AG04450 (cell line): ENCODE measurements at regions not wholly inside any gene's neighbourhood (a gene's known extent, or its start where the extent isn't known, plus 50 kb on each side); places are given as distances from the start of the nearest gene placed in this dataset.

Experiments
- CTCF ChIA-PET: fragments of 300-600, 350-600 bp; formaldehyde crosslinking; extraction: SDS; loops from one replicate; lab custom pipeline; 2022; ENCODE audit warnings: antibody characterized with exemption, inconsistent platforms; lab: Charles Lee
- POLR2A ChIA-PET: fragments of 350-600 bp; formaldehyde crosslinking; extraction: SDS; loops from one replicate; lab custom pipeline; 2021; ENCODE audit warnings: antibody characterized with exemption, inconsistent platforms; lab: Yijun Ruan, JAX
- DNase-seq: peaks from one replicate; pipeline ENCODE4 v3.0.0-alpha.2; 2011; ENCODE audit warnings: low read depth, low spot score
- H3K27ac ChIP-seq: one replicate; pipeline ENCODE4 v1.5.1; 2012; ENCODE audit warnings: low read depth, low read length, control low read depth
- H3K27me3 ChIP-seq: one replicate; pipeline ENCODE4 v1.6.0; 2012; ENCODE audit warnings: low read length; ENCODE audit not compliant: control insufficient read depth, insufficient read depth
- H3K4me3 ChIP-seq: 2 replicates; pipeline ENCODE4 v1.5.1; 2011; ENCODE audit warnings: mild to moderate bottlenecking, low read depth, low read length, control low read depth
- H3K9me3 ChIP-seq: 2 replicates; pipeline ENCODE4 v1.5.1; 2012; ENCODE audit warnings: low read length; ENCODE audit not compliant: control insufficient read depth, insufficient read depth
- CTCF ChIP-seq: IDR thresholded peaks from 2 replicates; pipeline ENCODE4 v1.5.1; 2011; ENCODE audit warnings: low read depth, low read length, control low read depth, inconsistent platforms

GRCh38 chr4:24396988-24397387, 187.4 kb downstream of the DHX15 start:
- no peak for DNase-seq
- H3K27me3 ChIP-seq, result no peaks in the 10 kb centered on the region
- ChIA-PET CTCF (no interaction called here), POLR2A (no interaction called here)
- TF ChIP-seq CTCF, result no peak
- H3K9me3 ChIP-seq, result no peaks in the 10 kb centered on the region
- no peak overlapping the region for H3K4me3 ChIP-seq
- no peak overlapping the region for H3K27ac ChIP-seq

GRCh38 chr4:24395937-24396336, 188.4 kb downstream of the DHX15 start:
- no peak overlapping the region for H3K4me3 ChIP-seq
- H3K9me3 ChIP-seq, result no peaks in the 10 kb centered on the region
- H3K27me3 ChIP-seq, result no peaks in the 10 kb centered on the region
- CTCF ChIA-PET, result interaction anchor here (2.8 kb wide), 1 partner anchor 22 kb away, joined by 9 read pairs; no protein-coding TSS in a partner anchor
- TF ChIP-seq CTCF, result no peak
- POLR2A ChIA-PET, result no interaction called here
- DNase-seq, result no peak
- no peak overlapping the region for H3K27ac ChIP-seq

- Histone ChIP-seq H3K27ac (no peak overlapping the region), H3K27me3 (no peaks in the 10 kb centered on the region), H3K9me3 (no peaks in the 10 kb centered on the region), H3K4me3 (no peak overlapping the region)
- DNase-seq, result peak; percentile 16
- ChIA-PET POLR2A (no interaction called here), CTCF (interaction anchor here (0.6 to 2.8 kb wide), 2 partner anchors 24 to 163 kb away, joined by 3 to 9 read pairs; no protein-coding TSS in a partner anchor)
- no peak for TF ChIP-seq CTCF
Measured at GRCh38 chr4:24394041-24394440, 190.3 kb downstream of the DHX15 start.

GRCh38 chr4:24392613-24393012, 191.7 kb downstream of the DHX15 start:
- H3K27ac ChIP-seq, result no peak overlapping the region
- no peak for TF ChIP-seq CTCF
- H3K9me3 ChIP-seq, result no peaks in the 10 kb centered on the region
- no peaks in the 10 kb centered on the region for H3K27me3 ChIP-seq
- ChIA-PET POLR2A (no interaction called here), CTCF (interaction anchor here (1.0 kb wide), 1 partner anchor 27 kb away, joined by 3 read pairs; no protein-coding TSS in a partner anchor)
- H3K4me3 ChIP-seq, result no peak overlapping the region
- DNase-seq, result no peak

- H3K9me3 ChIP-seq, result no peaks in the 10 kb centered on the region
- no peak overlapping the region for H3K4me3 ChIP-seq
- ChIA-PET POLR2A (no interaction called here), CTCF (no interaction called here)
- H3K27ac ChIP-seq, result no peak overlapping the region
- DNase-seq, result peak; percentile 11
- no peaks in the 10 kb centered on the region for H3K27me3 ChIP-seq
- no peak for TF ChIP-seq CTCF
Measured at GRCh38 chr4:24382381-24382780, 202.0 kb downstream of the DHX15 start.
